Glutamatergic neuron (in vitro differentiated cells): ENCODE measurements at regions not wholly inside any gene's neighbourhood (a gene's known extent, or its start where the extent isn't known, plus 50 kb on each side); places are given as distances from the start of the nearest gene placed in this dataset.
A peak's percentile ranks its signal among the peaks of the same experiment; 100 is the strongest.

Source experiments
- DNase-seq: peaks from one replicate; pipeline ENCODE4 v3.0.0; 2022
- H3K27ac Mint-ChIP-seq: one replicate; pipeline ENCODE4 v1.8.0; 2020; ENCODE audit warnings: mild to moderate bottlenecking, mixed read lengths, inconsistent platforms; ENCODE audit not compliant: unreplicated experiment
- H3K27me3 Mint-ChIP-seq: one replicate; pipeline ENCODE4 v1.8.0; 2020; ENCODE audit warnings: mild to moderate bottlenecking, moderate library complexity, mixed read lengths, inconsistent platforms; ENCODE audit not compliant: unreplicated experiment
- H3K36me3 Mint-ChIP-seq: one replicate; pipeline ENCODE4 v1.8.0; 2020; ENCODE audit warnings: mild to moderate bottlenecking, mixed read lengths, inconsistent platforms; ENCODE audit not compliant: unreplicated experiment
- H3K4me1 Mint-ChIP-seq: one replicate; pipeline ENCODE4 v1.8.0; 2020; ENCODE audit warnings: mild to moderate bottlenecking, low read depth, mixed read lengths, inconsistent platforms; ENCODE audit not compliant: unreplicated experiment
- H3K4me3 Mint-ChIP-seq: one replicate; pipeline ENCODE4 v1.8.0; 2020; ENCODE audit warnings: mild to moderate bottlenecking, mixed read lengths, inconsistent platforms; ENCODE audit not compliant: unreplicated experiment
- H3K9me3 Mint-ChIP-seq: one replicate; pipeline ENCODE4 v1.8.0; 2020; ENCODE audit warnings: mild to moderate bottlenecking, moderate library complexity, mixed read lengths, inconsistent platforms; ENCODE audit not compliant: unreplicated experiment
- CTCF ChIP-seq: fragments of 200-600 bp; sonication (generic); IDR thresholded peaks from one replicate; pipeline ENCODE4 v1.5.0; 2021; ENCODE audit not compliant: partially characterized antibody, unreplicated experiment

GRCh38 chr17:52824542-52824941 is 666.0 kb upstream of the CA10 start:
- Mint-ChIP-seq H3K27me3 (no peaks in the 10 kb centered on the region), H3K27ac (no peak overlapping the region), H3K4me1 (no peaks in the 10 kb centered on the region), H3K4me3 (no peak overlapping the region), H3K36me3 (no peaks in the 10 kb centered on the region), H3K9me3 (no peaks in the 10 kb centered on the region)
- no peak for DNase-seq
- TF ChIP-seq CTCF: no peak

GRCh38 chr17:52823155-52823554 is 664.6 kb upstream of the CA10 start:
- Mint-ChIP-seq H3K4me3 (no peak overlapping the region), H3K9me3 (no peaks in the 10 kb centered on the region), H3K4me1 (no peaks in the 10 kb centered on the region), H3K27me3 (no peaks in the 10 kb centered on the region), H3K36me3 (no peaks in the 10 kb centered on the region), H3K27ac (no peak overlapping the region)
- no peak for TF ChIP-seq CTCF
- no peak for DNase-seq

- Mint-ChIP-seq H3K36me3 (no peaks in the 10 kb centered on the region), H3K4me1 (peaks cover 13% of the 10 kb centered on the region), H3K4me3 (no peak overlapping the region), H3K27ac (peak overlapping the region; percentile 87), H3K27me3 (no peaks in the 10 kb centered on the region), H3K9me3 (no peaks in the 10 kb centered on the region)
- TF ChIP-seq CTCF: no peak
- peak; percentile 63 for DNase-seq
Measured at GRCh38 chr17:52790359-52790955, 631.9 kb upstream of the CA10 start.

- no peak for TF ChIP-seq CTCF
- Mint-ChIP-seq H3K36me3 (no peaks in the 10 kb centered on the region), H3K9me3 (no peaks in the 10 kb centered on the region), H3K4me1 (peaks cover 13% of the 10 kb centered on the region), H3K27me3 (no peaks in the 10 kb centered on the region), H3K27ac (peak overlapping the region; percentile 87), H3K4me3 (no peak overlapping the region)
- no peak for DNase-seq
Measured at GRCh38 chr17:52789829-52790228, 631.3 kb upstream of the CA10 start.

- no peaks in the 10 kb centered on the region for H3K36me3 Mint-ChIP-seq
- no peak overlapping the region for H3K4me3 Mint-ChIP-seq
- no peak for DNase-seq
- no peak for TF ChIP-seq CTCF
- H3K27me3 Mint-ChIP-seq: no peaks in the 10 kb centered on the region
- no peaks in the 10 kb centered on the region for H3K9me3 Mint-ChIP-seq
- no peak overlapping the region for H3K27ac Mint-ChIP-seq
- peaks cover 3% of the 10 kb centered on the region for H3K4me1 Mint-ChIP-seq
Measured at GRCh38 chr17:52776234-52776633, 617.7 kb upstream of the CA10 start.
